OCI-LY7 (cell line): ENCODE measurements at regions not wholly inside any gene's neighbourhood (a gene's known extent, or its start where the extent isn't known, plus 50 kb on each side); places are given as distances from the start of the nearest gene placed in this dataset.

Experiments
- BruUV-seq: library from RNA; stranded (reverse); fragments of 400-500 nt; replicated peaks from 2 replicates; lab custom pipeline; 2021; lab: Mats Ljungman, UMichigan
- CTCF ChIA-PET: fragments of 300-600 bp; sonication (Branson Sonifier 250); formaldehyde crosslinking; loops from one replicate; lab custom pipeline; 2022; ENCODE audit warnings: antibody characterized with exemption; ENCODE audit not compliant: unreplicated experiment; lab: Charles Lee
- POLR2A ChIA-PET: fragments of 300-600 bp; sonication (Branson Sonifier 250); formaldehyde crosslinking; loops from one replicate; lab custom pipeline; 2022; ENCODE audit warnings: antibody characterized with exemption; lab: Charles Lee
- DNase-seq: peaks from one replicate; pipeline ENCODE4 v3.0.0-alpha.2; 2015; ENCODE audit warnings: low spot score
- H2AFZ ChIP-seq: fragments of 200-600 bp; sonication (generic), shearing (Covaris generic); 2 replicates; pipeline ENCODE4 v1.6.1; 2014; ENCODE audit warnings: mild to moderate bottlenecking, antibody characterized with exemption, low read length, moderate library complexity
- H3K27ac ChIP-seq: fragments of 200-600 bp; sonication (generic); 2 replicates; pipeline ENCODE4 v1.5.1; 2014; ENCODE audit warnings: mixed run types, low read depth, mild to moderate bottlenecking, moderate library complexity, low read length, inconsistent platforms; ENCODE audit not compliant: poor library complexity, severe bottlenecking
- H3K36me3 ChIP-seq: fragments of 200-600 bp; sonication (generic); 2 replicates; pipeline ENCODE4 v1.6.1; 2014; ENCODE audit warnings: mild to moderate bottlenecking, antibody characterized with exemption, low read length, moderate library complexity, mixed read lengths; ENCODE audit not compliant: insufficient read depth
- H3K4me1 ChIP-seq: fragments of 200-600 bp; sonication (generic); 2 replicates; pipeline ENCODE4 v1.5.1; 2014; ENCODE audit warnings: mild to moderate bottlenecking, low read length; ENCODE audit not compliant: insufficient read depth, poor library complexity, severe bottlenecking
- H3K4me2 ChIP-seq: fragments of 200-600 bp; sonication (generic); 2 replicates; pipeline ENCODE4 v1.6.1; 2014; ENCODE audit warnings: mild to moderate bottlenecking, low read length
- H3K4me3 ChIP-seq: fragments of 200-600 bp; sonication (generic); 2 replicates; pipeline ENCODE4 v1.5.1; 2014; ENCODE audit warnings: mild to moderate bottlenecking, low read depth, low read length; ENCODE audit not compliant: poor library complexity, severe bottlenecking
- H3K79me2 ChIP-seq: fragments of 200-600 bp; sonication (generic); 2 replicates; pipeline ENCODE4 v1.6.1; 2016; ENCODE audit warnings: low read depth, mild to moderate bottlenecking, low read length, moderate library complexity, mixed read lengths; ENCODE audit not compliant: insufficient read depth
- H3K9me2 ChIP-seq: fragments of 200-600 bp; sonication (generic); 2 replicates; pipeline ENCODE4 v1.6.1; 2016; ENCODE audit warnings: mild to moderate bottlenecking, low read length, mixed read lengths; ENCODE audit not compliant: insufficient read depth
- H3K9me3 ChIP-seq: fragments of 200-600 bp; sonication (generic); 2 replicates; pipeline ENCODE4 v1.6.1; 2014; ENCODE audit warnings: mild to moderate bottlenecking, mixed run types, low read length, mixed read lengths
- H4K20me1 ChIP-seq: fragments of 200-600 bp; sonication (generic); 2 replicates; pipeline ENCODE4 v1.6.1; 2014; ENCODE audit warnings: mild to moderate bottlenecking, antibody characterized with exemption, low read length, moderate library complexity, mixed read lengths; ENCODE audit not compliant: insufficient read depth
- EZH2phosphoT487 ChIP-seq: fragments of 200-600 bp; sonication (generic); IDR thresholded peaks from 2 replicates; pipeline ENCODE4 v1.6.1; 2018; ENCODE audit warnings: low read depth, borderline replicate concordance, mild to moderate bottlenecking, mixed run types, antibody characterized with exemption, low read length, moderate library complexity, mixed read lengths
- intact Hi-C: fragments of 100-400 bp; cut with micrococcal nuclease; formaldehyde crosslinking; loops from one replicate; pipeline ENCODE4 v1.10.0; 2022; ENCODE audit not compliant: unreplicated experiment
- TF ChIP-seq, protein P1 (sequence below): fragments of 200-600 bp; sonication (generic); conservative IDR thresholded peaks from 2 replicates; pipeline ENCODE4 v1.5.1; 2014; ENCODE audit warnings: mild to moderate bottlenecking, antibody characterized with exemption, low read length, moderate library complexity, mixed read lengths

DNA sequence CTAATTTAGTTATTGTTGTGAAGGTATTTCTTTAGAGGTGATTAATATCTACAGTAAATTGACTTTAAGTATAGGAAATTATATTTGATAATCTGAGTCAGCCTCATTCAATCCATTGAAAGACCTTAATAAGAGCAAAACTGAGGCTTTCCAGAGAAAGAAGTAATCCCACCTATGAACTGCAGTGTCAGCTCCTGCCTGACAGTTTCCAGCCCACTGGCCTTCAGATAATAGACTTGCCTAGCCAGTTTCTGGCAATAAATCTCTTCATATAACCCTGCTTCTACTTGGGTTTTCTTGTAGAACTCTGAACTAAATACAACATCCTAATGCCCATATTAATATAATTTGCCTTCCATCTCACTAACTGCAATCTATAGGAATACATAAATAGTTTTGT lies 437.9 kb upstream of the UBE2E3 start:
- no peaks in the 10 kb centered on the region for H3K9me3 ChIP-seq
- H4K20me1 ChIP-seq, result no peaks in the 10 kb centered on the region
- TF ChIP-seq, protein P1, sequence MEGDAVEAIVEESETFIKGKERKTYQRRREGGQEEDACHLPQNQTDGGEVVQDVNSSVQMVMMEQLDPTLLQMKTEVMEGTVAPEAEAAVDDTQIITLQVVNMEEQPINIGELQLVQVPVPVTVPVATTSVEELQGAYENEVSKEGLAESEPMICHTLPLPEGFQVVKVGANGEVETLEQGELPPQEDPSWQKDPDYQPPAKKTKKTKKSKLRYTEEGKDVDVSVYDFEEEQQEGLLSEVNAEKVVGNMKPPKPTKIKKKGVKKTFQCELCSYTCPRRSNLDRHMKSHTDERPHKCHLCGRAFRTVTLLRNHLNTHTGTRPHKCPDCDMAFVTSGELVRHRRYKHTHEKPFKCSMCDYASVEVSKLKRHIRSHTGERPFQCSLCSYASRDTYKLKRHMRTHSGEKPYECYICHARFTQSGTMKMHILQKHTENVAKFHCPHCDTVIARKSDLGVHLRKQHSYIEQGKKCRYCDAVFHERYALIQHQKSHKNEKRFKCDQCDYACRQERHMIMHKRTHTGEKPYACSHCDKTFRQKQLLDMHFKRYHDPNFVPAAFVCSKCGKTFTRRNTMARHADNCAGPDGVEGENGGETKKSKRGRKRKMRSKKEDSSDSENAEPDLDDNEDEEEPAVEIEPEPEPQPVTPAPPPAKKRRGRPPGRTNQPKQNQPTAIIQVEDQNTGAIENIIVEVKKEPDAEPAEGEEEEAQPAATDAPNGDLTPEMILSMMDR, result no peak
- TF ChIP-seq EZH2phosphoT487, result no peak
- no peak overlapping the region for H3K4me2 ChIP-seq
- H3K79me2 ChIP-seq, result no peaks in the 10 kb centered on the region
- ChIA-PET CTCF (no interaction called here), POLR2A (no interaction called here)
- H3K9me2 ChIP-seq, result no peaks in the 10 kb centered on the region
- H2AFZ ChIP-seq, result no peak overlapping the region
- BruUV-seq, result no TSS peak
- DNase-seq, result no peak
- intact Hi-C loops, result no loop called here
- no peak overlapping the region for H3K4me3 ChIP-seq
- H3K4me1 ChIP-seq, result no peaks in the 10 kb centered on the region
- no peak overlapping the region for H3K27ac ChIP-seq
- H3K36me3 ChIP-seq, result no peaks in the 10 kb centered on the region

DNA sequence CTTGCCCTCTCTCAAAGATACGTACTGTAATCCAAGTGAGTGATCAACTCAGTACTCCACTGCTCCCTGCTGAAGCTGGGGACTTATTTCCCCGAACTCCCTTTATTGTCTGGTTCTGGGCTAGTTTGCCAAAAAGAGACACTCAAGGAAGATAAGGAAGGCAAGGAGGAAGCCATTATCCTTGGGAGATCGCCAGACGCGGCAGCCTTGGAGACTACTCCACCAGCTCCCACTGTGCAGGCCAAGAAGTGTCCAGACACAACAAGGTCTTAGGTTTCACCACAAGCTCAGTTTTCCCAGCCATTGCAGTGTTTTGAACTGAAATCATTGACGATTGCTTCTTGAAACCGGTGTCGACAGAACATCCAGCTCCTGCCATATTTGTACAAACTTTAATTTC lies 439.6 kb upstream of the UBE2E3 start:
- H3K27ac ChIP-seq, result no peak overlapping the region
- POLR2A ChIA-PET, result interaction anchor here (0.5 to 0.7 kb wide), 3 partner anchors 92 to 117 kb away, joined by 3 to 4 read pairs (median 3); no protein-coding TSS in a partner anchor
- intact Hi-C loops, result no loop called here
- no peak overlapping the region for H3K4me2 ChIP-seq
- H3K4me1 ChIP-seq, result no peaks in the 10 kb centered on the region
- H3K79me2 ChIP-seq, result no peaks in the 10 kb centered on the region
- no peak for TF ChIP-seq EZH2phosphoT487
- TF ChIP-seq, protein P1, result no peak
- H3K9me2 ChIP-seq, result no peaks in the 10 kb centered on the region
- no peak for DNase-seq
- CTCF ChIA-PET, result no interaction called here
- no peaks in the 10 kb centered on the region for H4K20me1 ChIP-seq
- no TSS peak for BruUV-seq
- H2AFZ ChIP-seq, result no peak overlapping the region
- H3K9me3 ChIP-seq, result no peaks in the 10 kb centered on the region
- no peaks in the 10 kb centered on the region for H3K36me3 ChIP-seq
- no peak overlapping the region for H3K4me3 ChIP-seq

DNA sequence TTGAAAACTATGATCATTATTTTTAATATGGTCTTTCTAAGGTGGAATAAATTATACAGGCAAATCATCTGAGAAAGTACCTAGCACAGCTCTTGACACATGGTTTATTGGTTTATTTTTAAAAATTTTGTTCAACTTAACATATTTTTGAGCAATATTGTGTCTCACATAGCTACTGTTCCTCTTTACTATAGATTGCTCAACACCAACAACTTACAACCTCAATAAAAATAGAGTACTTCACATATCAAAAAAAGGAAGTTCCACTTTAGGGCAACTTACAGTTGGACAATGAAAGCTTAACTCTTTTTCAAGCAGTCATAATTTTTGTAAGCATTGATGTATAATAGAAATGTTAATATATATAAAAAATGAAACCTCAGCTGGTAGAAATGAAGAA lies 440.9 kb upstream of the UBE2E3 start:
- Histone ChIP-seq H4K20me1 (no peaks in the 10 kb centered on the region), H3K4me2 (no peak overlapping the region), H3K36me3 (no peaks in the 10 kb centered on the region), H3K79me2 (no peaks in the 10 kb centered on the region), H3K27ac (no peak overlapping the region), H3K9me2 (no peaks in the 10 kb centered on the region), H3K9me3 (no peaks in the 10 kb centered on the region), H2AFZ (no peak overlapping the region), H3K4me1 (no peaks in the 10 kb centered on the region), H3K4me3 (no peak overlapping the region)
- POLR2A ChIA-PET, result no interaction called here
- intact Hi-C loops, result no loop called here
- no peak for TF ChIP-seq EZH2phosphoT487
- TF ChIP-seq, protein P1, result no peak
- CTCF ChIA-PET, result no interaction called here
- DNase-seq, result no peak
- BruUV-seq, result no TSS peak
